ENCODE measurements at regions not wholly inside any gene's neighbourhood (a gene's known extent, or its start where the extent isn't known, plus 50 kb on each side); places are given as distances from the start of the nearest gene placed in this dataset.

DNA sequence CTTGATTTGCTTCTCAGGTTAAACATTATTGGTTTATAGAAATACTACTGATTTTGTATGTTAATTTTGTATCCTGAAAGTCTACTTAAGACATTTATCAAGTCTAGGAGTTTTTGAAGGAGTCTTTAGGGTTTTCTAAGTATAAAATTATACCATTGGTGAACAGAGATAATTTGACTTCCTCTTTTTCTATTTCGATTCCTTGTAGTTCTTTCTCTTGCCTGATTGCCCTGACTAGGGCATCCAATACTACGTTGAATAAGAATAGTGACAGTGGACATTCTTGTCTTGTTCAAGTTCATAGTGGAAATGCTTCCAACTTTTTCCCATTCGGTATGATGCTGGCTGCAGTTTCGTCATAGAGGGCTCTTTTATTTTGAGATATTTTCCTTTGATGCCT lies 807.5 kb upstream of the SLC10A2 start:
- WGBS, 2 experiments (ENCODE audit: extremely low coverage in 2 of 2, insufficient read length in 1 of 2): no CpG with 5 or more reads among the region's 4 CpGs
- H2BK5ac ChIP-seq (ENCODE audit: low read depth, low read length, poor library complexity, severe bottlenecking): no peak overlapping the region
- no peak overlapping the region for H3K18ac ChIP-seq (ENCODE audit: low read depth, low read length)
- no peak overlapping the region for H3K14ac ChIP-seq (replicated peaks; ENCODE audit: low read depth, low read length)
- in situ Hi-C loops (cut with MboI; ENCODE audit: low sequenced_read_pairs) (no loop called here), intact Hi-C loops (cut with micrococcal nuclease) (no loop called here), dilution Hi-C loops (cut with HindIII; ENCODE audit: low sequenced_read_pairs, unreplicated experiment) (no loop called here)
- POLR2A ChIA-PET (ENCODE audit: unreplicated experiment): no interaction called here
- BruUV-seq (replicated peaks): no TSS peak
- H3K27me3 ChIP-seq (ENCODE audit: control insufficient read depth, insufficient read depth, low read length): no peaks in the 10 kb centered on the region
- H2BK120ac ChIP-seq (ENCODE audit: low read depth, low read length): no peak overlapping the region
- DNase-seq (no peak), ATAC-seq (ENCODE audit: low read depth) (no peak)
- no peak overlapping the region for H3K27ac ChIP-seq (ENCODE audit: insufficient read depth, low read length)
- no peak overlapping the region for H2AK9ac ChIP-seq (replicated peaks; ENCODE audit: low read depth, low read length, poor library complexity)
- no peak overlapping the region for H2BK20ac ChIP-seq (ENCODE audit: low read depth, low read length)
- H3K79me1 ChIP-seq (ENCODE audit: low read depth in 1 of 2, low read length in 2 of 2): no peaks in the 10 kb centered on the region
- H4K20me1 ChIP-seq (ENCODE audit: insufficient read depth, low read length): no peaks in the 10 kb centered on the region
- TF ChIP-seq MAZ (IDR thresholded peaks at IDR 0.05; ENCODE audit: borderline replicate concordance, low read depth, low read length): no peak
- TF ChIP-seq RFX5 (IDR thresholded peaks at IDR 0.05; ENCODE audit: low read depth, low read length): no peak
- TF ChIP-seq, protein P1, sequence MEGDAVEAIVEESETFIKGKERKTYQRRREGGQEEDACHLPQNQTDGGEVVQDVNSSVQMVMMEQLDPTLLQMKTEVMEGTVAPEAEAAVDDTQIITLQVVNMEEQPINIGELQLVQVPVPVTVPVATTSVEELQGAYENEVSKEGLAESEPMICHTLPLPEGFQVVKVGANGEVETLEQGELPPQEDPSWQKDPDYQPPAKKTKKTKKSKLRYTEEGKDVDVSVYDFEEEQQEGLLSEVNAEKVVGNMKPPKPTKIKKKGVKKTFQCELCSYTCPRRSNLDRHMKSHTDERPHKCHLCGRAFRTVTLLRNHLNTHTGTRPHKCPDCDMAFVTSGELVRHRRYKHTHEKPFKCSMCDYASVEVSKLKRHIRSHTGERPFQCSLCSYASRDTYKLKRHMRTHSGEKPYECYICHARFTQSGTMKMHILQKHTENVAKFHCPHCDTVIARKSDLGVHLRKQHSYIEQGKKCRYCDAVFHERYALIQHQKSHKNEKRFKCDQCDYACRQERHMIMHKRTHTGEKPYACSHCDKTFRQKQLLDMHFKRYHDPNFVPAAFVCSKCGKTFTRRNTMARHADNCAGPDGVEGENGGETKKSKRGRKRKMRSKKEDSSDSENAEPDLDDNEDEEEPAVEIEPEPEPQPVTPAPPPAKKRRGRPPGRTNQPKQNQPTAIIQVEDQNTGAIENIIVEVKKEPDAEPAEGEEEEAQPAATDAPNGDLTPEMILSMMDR (conservative IDR thresholded peaks at IDR 0.05; ENCODE audit: low read depth, low read length): no peak
- TF ChIP-seq RCOR1 (IDR thresholded peaks at IDR 0.05; ENCODE audit: insufficient replicate concordance, low read length): no peak
- no peak for TF ChIP-seq FOS (IDR thresholded peaks at IDR 0.05; ENCODE audit: low read depth, low read length)
- TF ChIP-seq POLR2A (IDR thresholded peaks at IDR 0.05; ENCODE audit: low read depth, low read length): no peak
- TF ChIP-seq MXI1 (IDR thresholded peaks at IDR 0.05; ENCODE audit: borderline replicate concordance, low read depth, low read length): no peak
- no peak for TF ChIP-seq SMC3 (IDR thresholded peaks at IDR 0.05; ENCODE audit: low read depth, low read length)
- TF ChIP-seq, protein P2, sequence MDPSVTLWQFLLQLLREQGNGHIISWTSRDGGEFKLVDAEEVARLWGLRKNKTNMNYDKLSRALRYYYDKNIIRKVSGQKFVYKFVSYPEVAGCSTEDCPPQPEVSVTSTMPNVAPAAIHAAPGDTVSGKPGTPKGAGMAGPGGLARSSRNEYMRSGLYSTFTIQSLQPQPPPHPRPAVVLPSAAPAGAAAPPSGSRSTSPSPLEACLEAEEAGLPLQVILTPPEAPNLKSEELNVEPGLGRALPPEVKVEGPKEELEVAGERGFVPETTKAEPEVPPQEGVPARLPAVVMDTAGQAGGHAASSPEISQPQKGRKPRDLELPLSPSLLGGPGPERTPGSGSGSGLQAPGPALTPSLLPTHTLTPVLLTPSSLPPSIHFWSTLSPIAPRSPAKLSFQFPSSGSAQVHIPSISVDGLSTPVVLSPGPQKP (IDR thresholded peaks at IDR 0.05; ENCODE audit: borderline replicate concordance, low read depth, low read length): no peak
- TF ChIP-seq NFE2L2 (IDR thresholded peaks at IDR 0.05; ENCODE audit: low read depth, low read length): no peak
- TF ChIP-seq BHLHE40 (IDR thresholded peaks at IDR 0.05; ENCODE audit: low read depth, low read length): no peak
- TF ChIP-seq CEBPB (IDR thresholded peaks at IDR 0.05; ENCODE audit: low read depth, low read length): no peak
- TF ChIP-seq MAFK (IDR thresholded peaks at IDR 0.05; ENCODE audit: low read depth, low read length): no peak
- no peak for TF ChIP-seq CHD1 (IDR thresholded peaks at IDR 0.05; ENCODE audit: low read depth, low read length)
- TF ChIP-seq RAD21 (IDR thresholded peaks at IDR 0.05; ENCODE audit: low read length): no peak
- TF ChIP-seq, protein P3, sequence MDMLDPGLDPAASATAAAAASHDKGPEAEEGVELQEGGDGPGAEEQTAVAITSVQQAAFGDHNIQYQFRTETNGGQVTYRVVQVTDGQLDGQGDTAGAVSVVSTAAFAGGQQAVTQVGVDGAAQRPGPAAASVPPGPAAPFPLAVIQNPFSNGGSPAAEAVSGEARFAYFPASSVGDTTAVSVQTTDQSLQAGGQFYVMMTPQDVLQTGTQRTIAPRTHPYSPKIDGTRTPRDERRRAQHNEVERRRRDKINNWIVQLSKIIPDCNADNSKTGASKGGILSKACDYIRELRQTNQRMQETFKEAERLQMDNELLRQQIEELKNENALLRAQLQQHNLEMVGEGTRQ (IDR thresholded peaks at IDR 0.05; ENCODE audit: low read depth, low read length): no peak
- H2AFZ ChIP-seq (replicated peaks; ENCODE audit: low read length, poor library complexity): no peak overlapping the region
- H4K8ac ChIP-seq (ENCODE audit: low read depth in 2 of 2, low read length in 2 of 2): no peak overlapping the region
- H4K91ac ChIP-seq (ENCODE audit: insufficient read depth, low read depth, low read length): no peak overlapping the region
- H3K9me1 ChIP-seq (ENCODE audit: insufficient read depth, low read length): no peaks in the 10 kb centered on the region
- no peaks in the 10 kb centered on the region for H3K4me1 ChIP-seq (ENCODE audit: control insufficient read depth, insufficient read depth, low read length)
- CTCF ChIA-PET: no interaction called here
- no peaks in the 10 kb centered on the region for H3K9me3 ChIP-seq (ENCODE audit: control insufficient read depth, insufficient read depth, low read length)
- no peak overlapping the region for H4K5ac ChIP-seq (ENCODE audit: low read depth, low read length)
- no peak overlapping the region for H3K56ac ChIP-seq (ENCODE audit: extremely low read depth, insufficient read depth, low read length)
- H3K36me3 ChIP-seq (ENCODE audit: control insufficient read depth, insufficient read depth, low read length): no peaks in the 10 kb centered on the region
- H3K4ac ChIP-seq (ENCODE audit: low read depth, low read length): no peak overlapping the region
- no peak overlapping the region for H3K9ac ChIP-seq (ENCODE audit: low read depth, low read length)
- H2BK15ac ChIP-seq (ENCODE audit: low read depth, low read length): no peak overlapping the region
- H3K4me3 ChIP-seq (ENCODE audit: insufficient read depth, low read depth, low read length): no peak overlapping the region
- H2AK5ac ChIP-seq (ENCODE audit: low read depth, low read length): no peak overlapping the region
- H3K23ac ChIP-seq (ENCODE audit: low read depth, low read length): no peak overlapping the region
- no peak overlapping the region for H3K4me2 ChIP-seq (ENCODE audit: low read depth, low read length)

All from IMR-90 (cell line).